ENCODE measurements at regions not wholly inside any gene's neighbourhood (a gene's known extent, or its start where the extent isn't known, plus 50 kb on each side); places are given as distances from the start of the nearest gene placed in this dataset.

GRCh38 chr10:10786109-10787090 lies 231.3 kb upstream of the CELF2 start:
- TF ChIP-seq EZH2 (IDR thresholded peaks at IDR 0.05; ENCODE audit: insufficient read depth, poor library complexity, severe bottlenecking) (no peak), EZH2phosphoT487 (IDR thresholded peaks at IDR 0.05; ENCODE audit: insufficient read depth, low read depth) (no peak)
